Lung (tissue), 11 donors: ENCODE measurements at regions not wholly inside any gene's neighbourhood (a gene's known extent, or its start where the extent isn't known, plus 50 kb on each side); places are given as distances from the start of the nearest gene placed in this dataset.

Source experiments
- ATAC-seq: fragments of 200-7000 bp; cut with Tn5 transposase; one replicate; pipeline ENCODE4 v1.9.1; 2020; ENCODE audit warnings: moderate number of reproducible peaks; ENCODE audit not compliant: insufficient read depth, low FRiP score
- DNase-seq, 3 donors: peaks; one replicate each; pipeline ENCODE4 v3.0.0-alpha.2; 2013 to 2017
- H3K27ac ChIP-seq, 2 donors: one replicate each; pipeline ENCODE4 v1.5.1; 2013; ENCODE audit warnings: mild to moderate bottlenecking in 2 of 2, moderate library complexity in 2 of 2, control low read depth in 1 of 2, inconsistent platforms in 1 of 2, low read depth in 1 of 2, low read length in 1 of 2
- H3K27me3 ChIP-seq, 3 donors: one replicate each; pipeline ENCODE4 v1.5.1; 2013; ENCODE audit warnings: low read length in 2 of 3; ENCODE audit not compliant: control insufficient read depth in 3 of 3, insufficient read depth in 3 of 3
- H3K36me3 ChIP-seq, 4 donors: one replicate each; pipeline ENCODE4 v1.5.1; 2013; ENCODE audit warnings: low read length in 4 of 4, mild to moderate bottlenecking in 1 of 4, moderate library complexity in 1 of 4; ENCODE audit not compliant: control insufficient read depth in 4 of 4, insufficient read depth in 4 of 4
- H3K4me1 ChIP-seq, 5 donors: one replicate each; pipeline ENCODE4 v1.5.1; 2013; ENCODE audit warnings: low read length in 5 of 5, mild to moderate bottlenecking in 2 of 5, moderate library complexity in 1 of 5; ENCODE audit not compliant: control insufficient read depth in 5 of 5, insufficient read depth in 5 of 5
- H3K4me3 ChIP-seq: one replicate; pipeline ENCODE4 v1.5.1; 2013; ENCODE audit warnings: mild to moderate bottlenecking, control low read depth, moderate library complexity
- H3K9ac ChIP-seq, 2 donors: one replicate each; pipeline ENCODE4 v1.5.1; 2013; ENCODE audit warnings: low read length in 2 of 2, control low read depth in 1 of 2; ENCODE audit not compliant: insufficient read depth in 1 of 2
- H3K9me3 ChIP-seq, 4 donors: one replicate each; pipeline ENCODE4 v1.5.1; 2013; ENCODE audit warnings: low read length in 3 of 4, mild to moderate bottlenecking in 1 of 4, moderate library complexity in 1 of 4; ENCODE audit not compliant: control insufficient read depth in 4 of 4, insufficient read depth in 3 of 4
- WGBS, 2 donors: extraction: QIAGEN DNeasy Blood & Tissue Kit; methylation state at CpG; one replicate each; pipeline ENCODE4 v1.1.7; 2013; 5-methylcytosine and 5-hydroxymethylcytosine counted together
- TF ChIP-seq, protein P1 (sequence below): IDR thresholded peaks from 2 replicates; pipeline ENCODE4 v1.5.1; 2012; ENCODE audit warnings: mild to moderate bottlenecking; ENCODE audit errors: control extremely low read depth, extremely low read depth
- donor health status: control.
- donor health status: control.
- donor health status: Bipolar disorder and iron deficiency.
- donor health status: healthy.
- donor health status: DM: yes; HTN: yes; CAD: no.

DNA sequence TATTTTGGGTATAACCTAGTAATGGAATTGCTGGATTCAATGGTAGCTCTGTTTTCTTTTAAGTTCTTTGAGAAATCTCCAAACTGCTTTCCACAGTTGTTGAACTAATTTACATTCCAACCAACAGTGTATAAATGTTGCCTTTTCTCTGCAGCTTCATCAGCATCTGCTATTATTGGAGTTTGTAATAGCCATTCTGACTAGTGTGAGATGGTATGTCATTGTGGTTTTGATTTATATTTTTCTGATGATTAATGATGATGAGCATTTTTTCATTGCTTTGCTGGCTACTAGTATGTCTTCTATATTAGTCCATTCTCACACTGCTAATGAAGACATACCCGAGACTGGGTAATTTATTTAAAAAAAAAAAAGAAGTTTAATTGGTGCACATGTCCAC lies 248.6 kb upstream of the MAGI2 start:
- ATAC-seq = no peak
- H3K36me3 ChIP-seq = no peaks in the 10 kb centered on the region
- no peaks in the 10 kb centered on the region for H3K9me3 ChIP-seq
- no peak for DNase-seq
- no peak overlapping the region for H3K27ac ChIP-seq
- TF ChIP-seq, protein P1, sequence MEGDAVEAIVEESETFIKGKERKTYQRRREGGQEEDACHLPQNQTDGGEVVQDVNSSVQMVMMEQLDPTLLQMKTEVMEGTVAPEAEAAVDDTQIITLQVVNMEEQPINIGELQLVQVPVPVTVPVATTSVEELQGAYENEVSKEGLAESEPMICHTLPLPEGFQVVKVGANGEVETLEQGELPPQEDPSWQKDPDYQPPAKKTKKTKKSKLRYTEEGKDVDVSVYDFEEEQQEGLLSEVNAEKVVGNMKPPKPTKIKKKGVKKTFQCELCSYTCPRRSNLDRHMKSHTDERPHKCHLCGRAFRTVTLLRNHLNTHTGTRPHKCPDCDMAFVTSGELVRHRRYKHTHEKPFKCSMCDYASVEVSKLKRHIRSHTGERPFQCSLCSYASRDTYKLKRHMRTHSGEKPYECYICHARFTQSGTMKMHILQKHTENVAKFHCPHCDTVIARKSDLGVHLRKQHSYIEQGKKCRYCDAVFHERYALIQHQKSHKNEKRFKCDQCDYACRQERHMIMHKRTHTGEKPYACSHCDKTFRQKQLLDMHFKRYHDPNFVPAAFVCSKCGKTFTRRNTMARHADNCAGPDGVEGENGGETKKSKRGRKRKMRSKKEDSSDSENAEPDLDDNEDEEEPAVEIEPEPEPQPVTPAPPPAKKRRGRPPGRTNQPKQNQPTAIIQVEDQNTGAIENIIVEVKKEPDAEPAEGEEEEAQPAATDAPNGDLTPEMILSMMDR = no peak
- H3K4me3 ChIP-seq = no peak overlapping the region
- WGBS, 2 donors = 88 to 97% methylated on average over 1 of the region's 1 CpG
- no peak overlapping the region for H3K9ac ChIP-seq
- no peaks in the 10 kb centered on the region for H3K27me3 ChIP-seq
- no peaks in the 10 kb centered on the region for H3K4me1 ChIP-seq

DNA sequence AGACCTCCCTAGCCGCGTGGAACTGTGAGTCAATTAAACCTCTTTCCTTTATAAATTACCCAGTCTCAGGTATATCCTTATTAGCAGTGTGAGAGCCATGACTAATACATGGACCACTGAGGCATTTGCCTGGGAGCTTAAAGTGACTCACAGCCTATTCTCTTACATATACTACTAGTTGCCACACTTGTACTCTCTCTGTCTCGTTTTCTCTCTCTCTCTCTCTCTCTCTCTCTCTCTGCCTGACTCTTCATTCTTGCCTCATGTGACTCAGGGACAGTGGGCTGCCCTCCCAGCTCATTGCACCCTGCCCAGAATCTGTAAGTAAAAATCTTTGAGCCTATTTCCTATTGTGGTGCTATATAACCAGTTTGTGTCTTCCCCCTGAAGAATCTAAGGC lies 238.5 kb upstream of the MAGI2 start:
- Histone ChIP-seq H3K27me3 (no peaks in the 10 kb centered on the region), H3K9me3 (no peaks in the 10 kb centered on the region), H3K4me3 (no peak overlapping the region), H3K4me1 (no peaks in the 10 kb centered on the region), H3K36me3 (no peaks in the 10 kb centered on the region), H3K9ac (no peak overlapping the region), H3K27ac (no peak overlapping the region)
- DNase-seq = no peak
- no peak for ATAC-seq
- WGBS, 2 donors = 74 to 76% methylated on average over 3 of the region's 3 CpGs
- TF ChIP-seq, protein P1 = no peak

DNA sequence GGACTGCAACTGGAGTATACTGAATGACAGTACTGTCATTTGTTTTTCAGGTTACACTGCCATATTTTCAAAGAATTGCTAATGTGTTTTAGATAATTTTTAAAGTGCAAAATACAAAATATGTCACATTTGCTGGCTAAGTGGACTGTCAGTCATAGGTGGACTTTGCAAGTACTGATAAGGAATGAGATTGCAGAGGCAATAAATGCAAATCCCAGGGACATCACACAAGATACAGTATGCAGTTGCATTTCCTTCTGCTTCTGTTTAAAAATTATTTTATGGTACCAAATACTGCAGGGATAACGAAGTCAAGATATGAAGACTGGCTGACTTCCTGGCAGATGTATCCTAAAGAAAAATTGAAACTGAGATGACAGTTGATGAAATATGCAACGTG lies 237.6 kb upstream of the MAGI2 start:
- Histone ChIP-seq H3K9ac (no peak overlapping the region), H3K4me3 (no peak overlapping the region), H3K27me3 (no peaks in the 10 kb centered on the region), H3K4me1 (no peaks in the 10 kb centered on the region), H3K27ac (no peak overlapping the region), H3K36me3 (no peaks in the 10 kb centered on the region), H3K9me3 (no peaks in the 10 kb centered on the region)
- DNase-seq = no peak
- TF ChIP-seq, protein P1 = no peak
- WGBS, 2 donors = 74 to 83% methylated on average over 2 of the region's 2 CpGs
- ATAC-seq = no peak

DNA sequence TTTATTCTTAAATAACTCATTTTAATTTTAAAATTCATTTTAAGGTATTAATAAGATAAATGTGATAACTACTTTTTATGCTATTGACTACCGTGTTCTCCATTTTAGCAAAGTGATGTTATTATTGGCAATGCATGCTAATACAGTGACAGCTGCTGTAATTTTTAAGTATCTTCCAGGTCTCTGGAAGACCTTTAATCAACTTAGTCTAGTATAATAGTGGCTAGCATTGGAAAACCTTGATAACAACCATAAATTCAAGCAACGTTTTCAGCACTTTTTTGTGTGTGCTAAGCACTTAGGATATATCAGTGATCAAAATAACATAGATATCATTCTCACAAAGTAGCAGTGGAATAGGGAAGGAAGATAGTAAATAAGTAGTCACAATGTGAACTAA lies 230.9 kb upstream of the MAGI2 start:
- ATAC-seq = no peak
- no peaks in the 10 kb centered on the region for H3K36me3 ChIP-seq
- no peak for DNase-seq
- H3K27me3 ChIP-seq = no peaks in the 10 kb centered on the region
- H3K9ac ChIP-seq = no peak overlapping the region
- WGBS, 2 donors = 79 to 86% methylated on average over 2 of the region's 2 CpGs
- TF ChIP-seq, protein P1 = no peak
- H3K4me1 ChIP-seq = no peaks in the 10 kb centered on the region
- no peaks in the 10 kb centered on the region for H3K9me3 ChIP-seq
- H3K4me3 ChIP-seq = no peak overlapping the region
- H3K27ac ChIP-seq = no peak overlapping the region
